ENCODE measurements at regions not wholly inside any gene's neighbourhood (a gene's known extent, or its start where the extent isn't known, plus 50 kb on each side); places are given as distances from the start of the nearest gene placed in this dataset.

DNA sequence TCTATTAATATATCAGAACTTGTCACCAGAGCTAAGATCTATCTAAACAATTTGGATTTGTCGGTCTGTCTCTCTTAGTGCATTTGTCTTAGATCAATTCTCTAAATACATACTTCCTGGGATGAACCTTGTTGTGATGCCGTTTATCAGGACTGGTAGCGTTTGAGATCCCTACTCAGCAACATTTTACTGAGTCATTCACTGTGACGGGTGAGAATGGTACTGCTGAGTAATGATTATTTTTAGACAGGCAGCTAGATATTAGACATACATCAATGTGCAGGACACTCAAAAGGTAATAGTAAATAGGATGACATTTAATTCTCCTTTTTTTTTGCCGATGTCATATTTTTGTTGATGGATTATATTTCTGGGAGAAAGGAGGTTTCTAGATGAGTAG lies 209.0 kb downstream of the CSNK1G3 start:
- TF ChIP-seq, protein P1, sequence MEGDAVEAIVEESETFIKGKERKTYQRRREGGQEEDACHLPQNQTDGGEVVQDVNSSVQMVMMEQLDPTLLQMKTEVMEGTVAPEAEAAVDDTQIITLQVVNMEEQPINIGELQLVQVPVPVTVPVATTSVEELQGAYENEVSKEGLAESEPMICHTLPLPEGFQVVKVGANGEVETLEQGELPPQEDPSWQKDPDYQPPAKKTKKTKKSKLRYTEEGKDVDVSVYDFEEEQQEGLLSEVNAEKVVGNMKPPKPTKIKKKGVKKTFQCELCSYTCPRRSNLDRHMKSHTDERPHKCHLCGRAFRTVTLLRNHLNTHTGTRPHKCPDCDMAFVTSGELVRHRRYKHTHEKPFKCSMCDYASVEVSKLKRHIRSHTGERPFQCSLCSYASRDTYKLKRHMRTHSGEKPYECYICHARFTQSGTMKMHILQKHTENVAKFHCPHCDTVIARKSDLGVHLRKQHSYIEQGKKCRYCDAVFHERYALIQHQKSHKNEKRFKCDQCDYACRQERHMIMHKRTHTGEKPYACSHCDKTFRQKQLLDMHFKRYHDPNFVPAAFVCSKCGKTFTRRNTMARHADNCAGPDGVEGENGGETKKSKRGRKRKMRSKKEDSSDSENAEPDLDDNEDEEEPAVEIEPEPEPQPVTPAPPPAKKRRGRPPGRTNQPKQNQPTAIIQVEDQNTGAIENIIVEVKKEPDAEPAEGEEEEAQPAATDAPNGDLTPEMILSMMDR (IDR thresholded peaks at IDR 0.05; ENCODE audit: extremely low read depth, insufficient read depth, missing control alignments): no peak
- in situ Hi-C loops (cut with MboI; ENCODE audit: low pct_unique_long_range_greater_than_20kb, low sequenced_read_pairs, unreplicated experiment): no loop called here
- DNase-seq (ENCODE audit: low spot score): no peak

DNA sequence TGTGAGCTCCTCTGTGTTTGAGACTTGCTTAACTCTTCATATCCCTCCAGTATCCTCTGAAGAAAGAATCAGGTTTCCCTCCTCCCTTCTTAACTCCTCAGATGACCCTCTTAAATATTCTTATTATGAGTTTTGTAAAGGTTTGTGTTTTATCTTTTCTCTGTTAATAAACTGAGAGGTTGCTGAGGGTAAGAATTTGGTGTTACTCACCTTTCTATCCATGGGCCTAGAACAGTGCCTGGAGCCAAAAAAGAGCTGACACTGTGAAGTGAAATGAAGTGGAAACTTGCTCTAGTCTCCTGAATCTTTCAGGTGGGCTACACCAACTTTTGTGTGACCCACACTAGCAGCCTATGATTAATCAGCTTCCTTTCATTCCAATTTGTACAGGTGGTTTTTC lies 208.4 kb downstream of the CSNK1G3 start:
- in situ Hi-C loops (cut with MboI; ENCODE audit: low pct_unique_long_range_greater_than_20kb, low sequenced_read_pairs, unreplicated experiment): no loop called here
- TF ChIP-seq, protein P1 (IDR thresholded peaks at IDR 0.05; ENCODE audit: extremely low read depth, insufficient read depth, missing control alignments): no peak
- no peak for DNase-seq (ENCODE audit: low spot score)

DNA sequence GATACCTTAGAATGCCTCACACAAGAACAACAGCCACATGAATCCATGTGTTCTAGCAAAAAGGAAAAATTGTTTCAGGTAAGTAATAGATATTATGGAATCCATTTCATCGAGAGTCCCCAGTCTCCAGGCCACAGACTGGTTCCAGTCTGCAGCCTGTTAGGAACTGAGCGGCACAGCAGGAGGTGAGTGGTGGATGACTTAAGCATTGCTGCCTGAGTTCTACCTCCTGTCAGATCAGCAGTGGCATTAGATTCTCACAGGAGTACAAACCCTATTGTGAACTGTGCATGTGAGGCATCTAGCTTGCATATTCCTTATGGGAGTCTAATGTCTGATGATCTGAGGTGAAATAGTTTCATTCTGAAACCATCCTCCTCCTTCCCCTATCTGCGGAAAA lies 207.0 kb downstream of the CSNK1G3 start:
- no peak for DNase-seq (ENCODE audit: low spot score)
- in situ Hi-C loops (cut with MboI; ENCODE audit: low pct_unique_long_range_greater_than_20kb, low sequenced_read_pairs, unreplicated experiment): no loop called here
- TF ChIP-seq, protein P1 (IDR thresholded peaks at IDR 0.05; ENCODE audit: extremely low read depth, insufficient read depth, missing control alignments): no peak

DNA sequence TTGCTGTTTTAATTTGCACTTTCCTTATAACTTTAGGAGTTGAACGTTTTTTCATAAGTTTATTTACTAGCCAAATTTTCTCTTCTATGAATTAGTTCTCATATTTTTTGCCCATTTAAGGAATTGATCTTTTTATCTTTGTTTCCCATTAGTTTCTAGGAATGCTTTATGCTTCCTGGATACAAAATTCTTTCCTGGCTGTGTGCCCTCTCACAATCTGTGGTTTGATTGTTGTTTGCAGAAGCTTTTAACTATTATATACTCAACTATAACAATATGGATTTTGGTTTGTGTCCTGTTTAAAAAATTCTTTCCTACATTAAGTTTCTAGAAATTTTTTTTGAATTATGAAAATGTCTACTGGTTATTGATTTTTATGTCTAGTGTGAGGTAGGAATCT lies 206.3 kb downstream of the CSNK1G3 start:
- TF ChIP-seq, protein P1 (IDR thresholded peaks at IDR 0.05; ENCODE audit: extremely low read depth, insufficient read depth, missing control alignments): no peak
- no peak for DNase-seq (ENCODE audit: low spot score)
- in situ Hi-C loops (cut with MboI; ENCODE audit: low pct_unique_long_range_greater_than_20kb, low sequenced_read_pairs, unreplicated experiment): no loop called here

GRCh38 chr5:123717139-123717538 lies 205.2 kb downstream of the CSNK1G3 start:
- in situ Hi-C loops (cut with MboI; ENCODE audit: low pct_unique_long_range_greater_than_20kb, low sequenced_read_pairs, unreplicated experiment): no loop called here
- TF ChIP-seq, protein P1 (IDR thresholded peaks at IDR 0.05; ENCODE audit: extremely low read depth, insufficient read depth, missing control alignments): no peak
- no peak for DNase-seq (ENCODE audit: low spot score)

DNA sequence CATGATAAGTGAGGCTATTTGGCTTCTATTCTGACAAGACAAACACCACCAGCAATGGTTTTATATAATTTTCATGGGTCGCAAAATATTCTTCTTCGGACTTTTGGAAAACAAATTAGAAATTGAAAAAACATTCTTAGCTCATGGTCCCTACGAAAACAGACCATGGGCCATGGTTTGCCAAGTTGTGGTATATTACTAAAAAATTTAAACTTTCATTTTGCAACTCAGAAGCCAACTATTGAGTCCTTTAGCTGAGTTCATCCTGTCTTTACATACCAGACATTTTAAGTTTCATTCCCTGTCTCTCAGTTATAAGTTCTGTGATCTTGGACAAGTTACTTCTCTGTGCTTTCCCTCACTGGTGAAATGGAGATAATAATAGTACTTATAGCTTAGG lies 198.1 kb downstream of the CSNK1G3 start:
- TF ChIP-seq, protein P1 (IDR thresholded peaks at IDR 0.05; ENCODE audit: extremely low read depth, insufficient read depth, missing control alignments): no peak
- in situ Hi-C loops (cut with MboI; ENCODE audit: low pct_unique_long_range_greater_than_20kb, low sequenced_read_pairs, unreplicated experiment): no loop called here
- DNase-seq (ENCODE audit: low spot score): no peak

- TF ChIP-seq, protein P1 (IDR thresholded peaks at IDR 0.05; ENCODE audit: extremely low read depth, insufficient read depth, missing control alignments): no peak
- in situ Hi-C loops (cut with MboI; ENCODE audit: low pct_unique_long_range_greater_than_20kb, low sequenced_read_pairs, unreplicated experiment): no loop called here
These were observed 197.4 kb downstream of the CSNK1G3 start for GRCh38 chr5:123709422-123709821.

More at GRCh38 chr5:123709422-123709821, 197.4 kb downstream of the CSNK1G3 start:
- no peak for DNase-seq (ENCODE audit: low spot score)
